Fibroblast of lung (primary cell): ENCODE measurements at regions not wholly inside any gene's neighbourhood (a gene's known extent, or its start where the extent isn't known, plus 50 kb on each side); places are given as distances from the start of the nearest gene placed in this dataset.

ENCODE experiments used
- EZH2 ChIP-seq: IDR thresholded peaks from 2 replicates; pipeline ENCODE4 v1.5.1; 2012; ENCODE audit warnings: low read length, control low read depth, mild to moderate bottlenecking; ENCODE audit errors: missing control alignments
- TF ChIP-seq, protein P1 (sequence below), 2 donors: IDR thresholded peaks in 1 of 2; conservative IDR thresholded peaks in 1 of 2; 1 replicate in 1 of 2; 2 replicates in 1 of 2; pipeline ENCODE4 v1.5.1; 2011 to 2012; ENCODE audit warnings: low read length in 2 of 2, control low read depth in 1 of 2, inconsistent platforms in 1 of 2, low read depth in 1 of 2, mild to moderate bottlenecking in 1 of 2

DNA sequence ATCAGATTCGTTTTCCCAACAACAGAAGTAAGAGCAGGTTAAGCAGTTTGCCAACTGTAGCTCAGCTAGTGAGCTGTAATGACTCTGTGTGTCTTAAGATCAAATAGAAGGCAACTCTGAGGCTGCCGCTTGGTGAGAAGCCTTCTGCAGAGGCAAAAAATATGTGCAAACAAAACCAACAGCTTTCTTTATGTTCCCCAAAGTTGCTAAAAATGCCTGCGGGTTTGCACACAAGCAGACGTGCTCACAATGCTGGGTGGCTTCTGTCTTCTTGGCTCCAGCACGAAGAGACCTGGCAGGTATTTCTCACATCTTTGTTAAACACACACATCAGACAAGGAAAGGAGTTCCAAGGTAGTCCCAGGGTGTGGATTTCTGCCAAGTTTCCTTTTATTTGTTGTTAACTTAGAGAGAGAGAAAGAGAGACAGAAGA is 158.9 kb upstream of the JUN start:
- TF ChIP-seq, protein P1, sequence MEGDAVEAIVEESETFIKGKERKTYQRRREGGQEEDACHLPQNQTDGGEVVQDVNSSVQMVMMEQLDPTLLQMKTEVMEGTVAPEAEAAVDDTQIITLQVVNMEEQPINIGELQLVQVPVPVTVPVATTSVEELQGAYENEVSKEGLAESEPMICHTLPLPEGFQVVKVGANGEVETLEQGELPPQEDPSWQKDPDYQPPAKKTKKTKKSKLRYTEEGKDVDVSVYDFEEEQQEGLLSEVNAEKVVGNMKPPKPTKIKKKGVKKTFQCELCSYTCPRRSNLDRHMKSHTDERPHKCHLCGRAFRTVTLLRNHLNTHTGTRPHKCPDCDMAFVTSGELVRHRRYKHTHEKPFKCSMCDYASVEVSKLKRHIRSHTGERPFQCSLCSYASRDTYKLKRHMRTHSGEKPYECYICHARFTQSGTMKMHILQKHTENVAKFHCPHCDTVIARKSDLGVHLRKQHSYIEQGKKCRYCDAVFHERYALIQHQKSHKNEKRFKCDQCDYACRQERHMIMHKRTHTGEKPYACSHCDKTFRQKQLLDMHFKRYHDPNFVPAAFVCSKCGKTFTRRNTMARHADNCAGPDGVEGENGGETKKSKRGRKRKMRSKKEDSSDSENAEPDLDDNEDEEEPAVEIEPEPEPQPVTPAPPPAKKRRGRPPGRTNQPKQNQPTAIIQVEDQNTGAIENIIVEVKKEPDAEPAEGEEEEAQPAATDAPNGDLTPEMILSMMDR (conservative IDR thresholded peaks at IDR 0.05 in 1 of 2, IDR thresholded peaks at IDR 0.05 in 1 of 2; ENCODE audit: low read depth in 1 of 2, low read length in 2 of 2): no peak
- TF ChIP-seq EZH2: no peak
